Lower lobe of right lung (tissue), 2 donors: ENCODE measurements at regions not wholly inside any gene's neighbourhood (a gene's known extent, or its start where the extent isn't known, plus 50 kb on each side); places are given as distances from the start of the nearest gene placed in this dataset.
A peak's percentile ranks its signal among the peaks of the same experiment; 100 is the strongest.

Experiments used
- ATAC-seq, 2 donors: fragments of 200-7000 bp; cut with Tn5 transposase; one replicate each; pipeline ENCODE4 v1.9.1; 2020 to 2022; ENCODE audit warnings: mild to moderate bottlenecking in 2 of 2, moderate library complexity in 2 of 2
- DNase-seq: peaks from one replicate; pipeline ENCODE4 v3.0.0-alpha.2; 2020
- H3K27ac ChIP-seq: fragments of 200-600 bp; one replicate; pipeline ENCODE4 v1.8.0; 2022
- H3K27me3 ChIP-seq: fragments of 200-600 bp; one replicate; pipeline ENCODE4 v1.8.0; 2022; ENCODE audit warnings: low read depth
- H3K36me3 ChIP-seq: fragments of 200-600 bp; one replicate; pipeline ENCODE4 v1.8.0; 2022; ENCODE audit warnings: mild to moderate bottlenecking
- H3K4me1 ChIP-seq: fragments of 200-600 bp; one replicate; pipeline ENCODE4 v1.8.0; 2022
- H3K4me3 ChIP-seq: fragments of 200-600 bp; one replicate; pipeline ENCODE4 v1.8.0; 2022; ENCODE audit warnings: mild to moderate bottlenecking
- H3K9me3 ChIP-seq: fragments of 200-600 bp; one replicate; pipeline ENCODE4 v1.8.0; 2022
- intact Hi-C: fragments of 100-400 bp; cut with DNase I; formaldehyde crosslinking; loops from one replicate; pipeline ENCODE4 v1.11.0; 2022
- TF ChIP-seq, protein P1 (sequence below): fragments of 200-600 bp; IDR thresholded peaks from one replicate; pipeline ENCODE4 v1.8.0; 2022; ENCODE audit warnings: antibody characterized with exemption, mild to moderate bottlenecking
- donor health status: DM: no; HTN: yes; CAD: no; lungs with severe emphysema.

DNA sequence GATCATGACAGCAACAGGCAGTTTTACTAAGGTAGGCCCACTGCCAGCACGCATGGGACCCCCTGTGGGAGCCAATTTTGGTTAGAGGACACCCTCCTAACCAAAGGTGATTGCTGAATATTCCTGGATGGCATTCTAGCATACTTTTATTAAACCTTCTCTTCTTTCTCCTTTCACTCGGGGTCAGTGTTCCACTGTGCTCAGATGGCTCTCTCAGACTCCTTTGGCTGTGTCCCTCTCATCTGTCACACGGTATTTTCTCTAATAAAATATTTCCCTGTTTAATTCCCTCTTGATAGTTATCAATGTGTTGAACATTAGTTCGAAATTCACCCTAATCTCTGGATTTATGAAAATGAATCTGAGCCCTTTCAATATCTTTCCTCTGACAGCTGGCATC is 1315.3 kb downstream of the FSTL5 start:
- Histone ChIP-seq H3K4me3 (no peak overlapping the region), H3K4me1 (no peaks in the 10 kb centered on the region), H3K27me3 (no peaks in the 10 kb centered on the region), H3K36me3 (no peaks in the 10 kb centered on the region), H3K9me3 (no peaks in the 10 kb centered on the region), H3K27ac (no peak overlapping the region)
- no peak for ATAC-seq
- intact Hi-C loops = no loop called here
- TF ChIP-seq, protein P1, sequence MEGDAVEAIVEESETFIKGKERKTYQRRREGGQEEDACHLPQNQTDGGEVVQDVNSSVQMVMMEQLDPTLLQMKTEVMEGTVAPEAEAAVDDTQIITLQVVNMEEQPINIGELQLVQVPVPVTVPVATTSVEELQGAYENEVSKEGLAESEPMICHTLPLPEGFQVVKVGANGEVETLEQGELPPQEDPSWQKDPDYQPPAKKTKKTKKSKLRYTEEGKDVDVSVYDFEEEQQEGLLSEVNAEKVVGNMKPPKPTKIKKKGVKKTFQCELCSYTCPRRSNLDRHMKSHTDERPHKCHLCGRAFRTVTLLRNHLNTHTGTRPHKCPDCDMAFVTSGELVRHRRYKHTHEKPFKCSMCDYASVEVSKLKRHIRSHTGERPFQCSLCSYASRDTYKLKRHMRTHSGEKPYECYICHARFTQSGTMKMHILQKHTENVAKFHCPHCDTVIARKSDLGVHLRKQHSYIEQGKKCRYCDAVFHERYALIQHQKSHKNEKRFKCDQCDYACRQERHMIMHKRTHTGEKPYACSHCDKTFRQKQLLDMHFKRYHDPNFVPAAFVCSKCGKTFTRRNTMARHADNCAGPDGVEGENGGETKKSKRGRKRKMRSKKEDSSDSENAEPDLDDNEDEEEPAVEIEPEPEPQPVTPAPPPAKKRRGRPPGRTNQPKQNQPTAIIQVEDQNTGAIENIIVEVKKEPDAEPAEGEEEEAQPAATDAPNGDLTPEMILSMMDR = no peak
- no peak for DNase-seq

DNA sequence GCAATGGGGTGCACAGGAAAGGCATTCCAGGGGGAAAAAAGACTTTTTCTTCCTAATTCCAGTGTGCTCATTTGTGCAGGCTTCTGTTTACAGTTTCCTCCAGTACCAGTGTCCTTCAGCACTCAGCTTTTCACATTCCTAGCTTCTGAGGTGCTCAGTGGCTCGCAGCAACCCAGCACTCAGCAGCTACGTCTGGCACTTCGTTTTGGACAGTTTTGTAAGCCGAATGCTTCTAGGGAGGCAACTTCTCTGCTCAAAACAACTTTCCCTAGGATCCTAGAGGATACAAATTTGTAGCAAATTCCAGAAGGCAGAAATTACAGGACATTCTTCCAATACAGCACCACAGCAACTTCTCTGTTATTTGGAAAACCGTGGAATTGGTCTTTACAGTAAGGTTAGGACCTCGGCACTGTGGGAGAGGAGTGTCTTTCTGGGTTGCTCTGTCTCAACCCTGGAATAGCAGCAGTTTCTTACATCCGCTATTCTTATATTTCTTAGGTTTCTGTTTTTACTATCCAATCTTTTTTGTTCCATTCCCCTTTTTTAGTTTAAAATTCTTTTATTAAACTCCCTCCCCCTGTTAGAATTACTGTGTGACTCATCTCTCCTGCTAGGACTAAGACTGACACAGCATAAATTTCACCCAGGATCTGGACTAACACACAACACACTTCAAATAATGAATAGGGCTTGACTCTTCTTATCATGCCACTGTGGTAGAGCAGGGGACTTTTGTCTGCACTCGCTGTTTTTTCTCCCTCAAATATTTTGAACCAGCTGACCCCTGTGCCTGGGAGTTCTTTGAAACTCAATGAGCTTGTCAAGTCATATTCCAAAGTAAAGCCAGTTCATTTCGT is 1314.7 kb downstream of the FSTL5 start:
- Histone ChIP-seq H3K27me3 (no peaks in the 10 kb centered on the region), H3K27ac (no peak overlapping the region), H3K9me3 (no peaks in the 10 kb centered on the region), H3K36me3 (no peaks in the 10 kb centered on the region), H3K4me1 (no peaks in the 10 kb centered on the region), H3K4me3 (no peak overlapping the region)
- TF ChIP-seq, protein P1 = no peak
- peak in 1 of 2 donors; percentile 46 for ATAC-seq
- intact Hi-C loops = no loop called here
- DNase-seq = no peak

DNA sequence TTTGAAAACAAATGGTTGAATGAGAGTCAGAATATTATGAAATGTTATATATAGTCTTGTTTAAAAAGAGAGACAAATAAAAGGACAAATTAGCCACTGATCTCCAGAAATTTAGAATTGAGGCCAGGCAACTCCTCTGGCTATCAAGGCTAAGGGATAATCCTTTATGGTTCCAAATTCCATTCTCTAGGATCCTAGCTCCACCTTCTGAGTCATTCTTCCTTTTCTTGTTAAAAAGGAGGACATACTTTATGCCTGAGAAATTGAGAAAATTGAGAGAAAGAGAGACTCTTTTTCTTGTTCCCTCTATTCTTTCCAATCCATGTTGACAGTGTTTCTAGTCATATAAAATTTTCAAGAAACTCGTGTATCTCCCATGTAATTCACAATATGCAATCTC is 1299.5 kb downstream of the FSTL5 start:
- no peak overlapping the region for H3K4me3 ChIP-seq
- ATAC-seq = no peak
- H3K36me3 ChIP-seq = no peaks in the 10 kb centered on the region
- no peaks in the 10 kb centered on the region for H3K4me1 ChIP-seq
- no peak overlapping the region for H3K27ac ChIP-seq
- no peaks in the 10 kb centered on the region for H3K27me3 ChIP-seq
- DNase-seq = no peak
- H3K9me3 ChIP-seq = no peaks in the 10 kb centered on the region
- TF ChIP-seq, protein P1 = no peak
- intact Hi-C loops = no loop called here

DNA sequence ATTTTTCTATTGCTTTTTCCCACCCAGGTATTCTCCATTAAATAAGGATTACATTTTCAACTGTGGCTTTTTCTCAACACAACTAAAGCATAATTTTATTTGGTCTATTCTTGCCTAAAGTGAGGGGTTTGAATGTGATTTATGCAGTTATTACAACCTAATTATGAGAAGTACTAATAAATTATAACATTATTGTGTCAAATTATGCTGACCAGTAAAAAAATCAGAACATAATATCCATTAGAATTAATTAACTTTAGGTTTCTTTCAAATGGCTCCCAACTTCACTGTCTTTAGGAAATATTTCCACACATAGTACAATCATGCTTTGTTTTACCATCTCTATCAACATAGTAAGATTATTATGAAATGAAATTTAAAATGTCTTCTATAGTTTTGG is 1293.9 kb downstream of the FSTL5 start:
- Histone ChIP-seq H3K4me3 (no peak overlapping the region), H3K36me3 (no peaks in the 10 kb centered on the region), H3K4me1 (no peaks in the 10 kb centered on the region), H3K9me3 (no peaks in the 10 kb centered on the region), H3K27ac (no peak overlapping the region), H3K27me3 (no peaks in the 10 kb centered on the region)
- TF ChIP-seq, protein P1 = no peak
- intact Hi-C loops = no loop called here
- DNase-seq (no peak), ATAC-seq (no peak)

DNA sequence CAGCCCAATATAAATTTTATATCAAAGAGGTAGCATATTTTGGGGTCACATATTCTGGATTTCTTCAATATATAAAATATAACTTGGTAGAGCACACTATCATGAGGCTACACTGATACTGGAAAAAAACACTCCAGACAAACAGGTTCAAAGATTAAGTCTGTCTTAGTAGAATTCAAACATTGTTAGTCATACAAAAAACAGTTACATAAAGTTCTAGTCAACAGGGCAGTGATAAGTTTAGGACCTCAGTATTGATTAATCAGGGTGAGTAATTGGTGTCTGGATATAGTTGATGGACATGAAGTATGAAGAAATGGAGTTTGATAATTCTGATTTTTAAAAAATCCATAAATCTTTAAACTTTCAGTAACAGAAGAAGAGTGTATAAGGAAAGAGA is 1291.3 kb downstream of the FSTL5 start:
- Histone ChIP-seq H3K4me1 (no peaks in the 10 kb centered on the region), H3K27ac (no peak overlapping the region), H3K27me3 (no peaks in the 10 kb centered on the region), H3K36me3 (no peaks in the 10 kb centered on the region), H3K4me3 (no peak overlapping the region), H3K9me3 (no peaks in the 10 kb centered on the region)
- TF ChIP-seq, protein P1 = no peak
- ATAC-seq (no peak), DNase-seq (no peak)
- intact Hi-C loops = no loop called here
